RWPE1 (cell line): ENCODE measurements at regions not wholly inside any gene's neighbourhood (a gene's known extent, or its start where the extent isn't known, plus 50 kb on each side); places are given as distances from the start of the nearest gene placed in this dataset.
"Not testable (repeated sequence)": the region's sequence is repeated elsewhere in the genome, so short reads cannot be mapped to it uniquely, and the experiment has no call there.

Source experiments
- CTCF ChIA-PET: fragments of 350-600 bp; sonication (Branson Sonifier 250); formaldehyde crosslinking; extraction: SDS; loops from one replicate; lab custom pipeline; 2021; lab: Yijun Ruan, JAX
- POLR2A ChIA-PET: fragments of 400-600 bp; formaldehyde crosslinking; extraction: SDS; loops from one replicate; lab custom pipeline; 2020; ENCODE audit warnings: antibody characterized with exemption; ENCODE audit not compliant: low non-redundant PET; lab: Yijun Ruan, JAX
- DNase-seq: peaks from one replicate; pipeline ENCODE4 v3.0.0; 2012; ENCODE audit warnings: low spot score
- H3K27ac ChIP-seq: fragments of 450-650 bp; 2 replicates; pipeline ENCODE4 v1.5.1; 2017
- CTCF ChIP-seq: fragments of 450-650 bp; conservative IDR thresholded peaks from 2 replicates; pipeline ENCODE4 v1.5.1; 2017; ENCODE audit warnings: low read depth, mild to moderate bottlenecking

GRCh38 chr12:59381106-59381505, 214.7 kb upstream of the SLC16A7 start:
- no peak overlapping the region for H3K27ac ChIP-seq
- POLR2A ChIA-PET = no interaction called here
- CTCF ChIA-PET = interaction anchor here (0.5 kb wide), 1 partner anchor 891 kb away, joined by 4 read pairs; no protein-coding TSS in a partner anchor

GRCh38 chr12:59375633-59376032, 220.2 kb upstream of the SLC16A7 start:
- no peak for DNase-seq
- H3K27ac ChIP-seq = no peak overlapping the region
- ChIA-PET CTCF (no interaction called here), POLR2A (no interaction called here)
- TF ChIP-seq CTCF = no peak

More at GRCh38 chr12:59381106-59381505, 214.7 kb upstream of the SLC16A7 start:
- TF ChIP-seq CTCF = no peak
- no peak for DNase-seq

- H3K27ac ChIP-seq = no peak overlapping the region
- DNase-seq = no peak
- CTCF ChIA-PET = interaction anchor here (0.6 kb wide), 1 partner anchor 433 kb away, joined by 3 read pairs; no protein-coding TSS in a partner anchor
- TF ChIP-seq CTCF = no peak
- POLR2A ChIA-PET = no interaction called here
These were observed 221.0 kb upstream of the SLC16A7 start for GRCh38 chr12:59374783-59375182.

GRCh38 chr12:59372956-59373355, 222.9 kb upstream of the SLC16A7 start:
- no peak overlapping the region for H3K27ac ChIP-seq
- peak; percentile 10; the same call in 1 of the 2 replicates for TF ChIP-seq CTCF
- CTCF ChIA-PET = no interaction called here
- POLR2A ChIA-PET = no interaction called here
- no peak for DNase-seq

- DNase-seq = no peak
- no peak overlapping the region for H3K27ac ChIP-seq
- ChIA-PET CTCF (no interaction called here), POLR2A (no interaction called here)
- no peak for TF ChIP-seq CTCF
These were observed 224.9 kb upstream of the SLC16A7 start for GRCh38 chr12:59370933-59371332.

GRCh38 chr12:59365133-59365532, 230.7 kb upstream of the SLC16A7 start:
- POLR2A ChIA-PET = no interaction called here
- DNase-seq = no peak
- TF ChIP-seq CTCF = no peak
- no peak overlapping the region for H3K27ac ChIP-seq
- CTCF ChIA-PET = no interaction called here

GRCh38 chr12:59357811-59358210, 238.0 kb upstream of the SLC16A7 start:
- no peak overlapping the region for H3K27ac ChIP-seq
- TF ChIP-seq CTCF = no peak
- CTCF ChIA-PET = no interaction called here
- POLR2A ChIA-PET = no interaction called here
- no peak for DNase-seq

- DNase-seq, POLR2A ChIA-PET, H3K27ac ChIP-seq: not testable (repeated sequence)
- CTCF ChIA-PET = interaction anchor here (1.0 kb wide), 1 partner anchor 36 kb away, joined by 3 read pairs; no protein-coding TSS in a partner anchor
These were observed 249.6 kb upstream of the SLC16A7 start for GRCh38 chr12:59346248-59346647.
